GM06990 (cell line): ENCODE measurements at regions not wholly inside any gene's neighbourhood (a gene's known extent, or its start where the extent isn't known, plus 50 kb on each side); places are given as distances from the start of the nearest gene placed in this dataset.

Experiments
- DNase-seq: peaks from one replicate; pipeline ENCODE4 v3.0.0-alpha.2; 2011; ENCODE audit not compliant: insufficient read length; ENCODE audit errors: extremely low read depth
- H3K27me3 ChIP-seq: replicated peaks from 2 replicates; pipeline ENCODE4 v1.6.0; 2011; ENCODE audit warnings: low read length; ENCODE audit not compliant: control insufficient read depth, insufficient read depth
- H3K36me3 ChIP-seq: 2 replicates; pipeline ENCODE4 v1.5.1; 2011; ENCODE audit warnings: low read length; ENCODE audit not compliant: control insufficient read depth, insufficient read depth
- H3K4me3 ChIP-seq: replicated peaks from 2 replicates; pipeline ENCODE4 v1.5.1; 2011; ENCODE audit warnings: low read depth, mild to moderate bottlenecking, control low read depth, low read length
- CTCF ChIP-seq: IDR thresholded peaks from 2 replicates; pipeline ENCODE4 v1.5.1; 2011; ENCODE audit warnings: low read length, control low read depth, mild to moderate bottlenecking, inconsistent platforms; ENCODE audit not compliant: insufficient read depth, poor library complexity, severe bottlenecking

- no peak for DNase-seq
- H3K36me3 ChIP-seq: no peaks in the 10 kb centered on the region
- H3K27me3 ChIP-seq: peaks cover 5% of the 10 kb centered on the region
- no peak for TF ChIP-seq CTCF
- H3K4me3 ChIP-seq: no peak overlapping the region
Observed at GRCh38 chr6:53412751-53413150, 64.0 kb upstream of the ELOVL5 start.

- DNase-seq: no peak
- Histone ChIP-seq H3K36me3 (no peaks in the 10 kb centered on the region), H3K27me3 (peaks cover 5% of the 10 kb centered on the region), H3K4me3 (no peak overlapping the region)
- TF ChIP-seq CTCF: no peak
Observed at GRCh38 chr6:53412021-53412715, 63.4 kb upstream of the ELOVL5 start.

GRCh38 chr6:53411451-53411850, 62.7 kb upstream of the ELOVL5 start:
- Histone ChIP-seq H3K4me3 (no peak overlapping the region), H3K27me3 (peaks cover 5% of the 10 kb centered on the region), H3K36me3 (no peaks in the 10 kb centered on the region)
- no peak for DNase-seq
- no peak for TF ChIP-seq CTCF

GRCh38 chr6:53410508-53411258, 61.9 kb upstream of the ELOVL5 start:
- Histone ChIP-seq H3K27me3 (peaks cover 5% of the 10 kb centered on the region), H3K36me3 (no peaks in the 10 kb centered on the region), H3K4me3 (no peak overlapping the region)
- peak; percentile 88 for TF ChIP-seq CTCF
- DNase-seq: peak; percentile 44

GRCh38 chr6:53408826-53409225, 60.1 kb upstream of the ELOVL5 start:
- H3K27me3 ChIP-seq: peaks cover 3% of the 10 kb centered on the region
- H3K36me3 ChIP-seq: no peaks in the 10 kb centered on the region
- no peak overlapping the region for H3K4me3 ChIP-seq
- no peak for TF ChIP-seq CTCF
- DNase-seq: no peak
